Bronchial epithelial cell (primary cell): ENCODE measurements at regions not wholly inside any gene's neighbourhood (a gene's known extent, or its start where the extent isn't known, plus 50 kb on each side); places are given as distances from the start of the nearest gene placed in this dataset.

Experiments used
- DNase-seq: peaks from one replicate; pipeline ENCODE4 v3.0.0-alpha.2; 2010; ENCODE audit warnings: low read depth
- FAIRE-seq: peaks from 2 replicates; lab custom pipeline; 2011; peaks lifted over from hg19 to GRCh38; lab: Jason Lieb, UNC
- H3K27me3 ChIP-seq: 2 replicates; pipeline ENCODE4 v1.5.1; 2011; ENCODE audit warnings: low read length; ENCODE audit not compliant: control insufficient read depth, insufficient read depth
- H3K36me3 ChIP-seq: 2 replicates; pipeline ENCODE4 v1.5.1; 2011; ENCODE audit warnings: low read length; ENCODE audit not compliant: control insufficient read depth, insufficient read depth
- H3K4me3 ChIP-seq: 2 replicates; pipeline ENCODE4 v1.5.1; 2011; ENCODE audit warnings: mild to moderate bottlenecking, low read depth, low read length, control low read depth
- TF ChIP-seq, protein P1 (sequence below): IDR thresholded peaks from 2 replicates; pipeline ENCODE4 v1.5.1; 2011; ENCODE audit warnings: mild to moderate bottlenecking, moderate library complexity, low read length, control low read depth, inconsistent platforms; ENCODE audit not compliant: insufficient read depth, severe bottlenecking

DNA sequence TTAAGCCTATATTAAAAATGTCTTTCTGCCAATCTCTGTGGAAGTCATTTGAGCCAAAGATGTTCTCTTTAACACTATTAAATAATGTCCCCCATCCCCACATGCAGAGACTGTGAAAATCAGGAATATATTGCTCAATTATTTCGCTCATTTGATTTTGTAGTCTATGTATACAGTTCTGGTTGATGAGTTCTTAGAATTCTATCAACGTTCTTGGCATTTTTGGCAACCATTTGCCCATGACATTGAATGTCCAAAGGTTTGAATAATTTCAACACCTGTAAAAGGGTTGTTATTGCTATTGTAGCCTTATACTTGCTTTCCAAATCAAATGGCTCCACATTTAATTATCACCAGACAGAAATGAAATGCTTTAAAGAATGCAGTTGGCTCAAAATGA is 536.1 kb downstream of the CAAP1 start:
- no peaks in the 10 kb centered on the region for H3K27me3 ChIP-seq
- no peak overlapping the region for H3K4me3 ChIP-seq
- H3K36me3 ChIP-seq: no peaks in the 10 kb centered on the region
- DNase-seq (no peak), FAIRE-seq (no peak)
- TF ChIP-seq, protein P1, sequence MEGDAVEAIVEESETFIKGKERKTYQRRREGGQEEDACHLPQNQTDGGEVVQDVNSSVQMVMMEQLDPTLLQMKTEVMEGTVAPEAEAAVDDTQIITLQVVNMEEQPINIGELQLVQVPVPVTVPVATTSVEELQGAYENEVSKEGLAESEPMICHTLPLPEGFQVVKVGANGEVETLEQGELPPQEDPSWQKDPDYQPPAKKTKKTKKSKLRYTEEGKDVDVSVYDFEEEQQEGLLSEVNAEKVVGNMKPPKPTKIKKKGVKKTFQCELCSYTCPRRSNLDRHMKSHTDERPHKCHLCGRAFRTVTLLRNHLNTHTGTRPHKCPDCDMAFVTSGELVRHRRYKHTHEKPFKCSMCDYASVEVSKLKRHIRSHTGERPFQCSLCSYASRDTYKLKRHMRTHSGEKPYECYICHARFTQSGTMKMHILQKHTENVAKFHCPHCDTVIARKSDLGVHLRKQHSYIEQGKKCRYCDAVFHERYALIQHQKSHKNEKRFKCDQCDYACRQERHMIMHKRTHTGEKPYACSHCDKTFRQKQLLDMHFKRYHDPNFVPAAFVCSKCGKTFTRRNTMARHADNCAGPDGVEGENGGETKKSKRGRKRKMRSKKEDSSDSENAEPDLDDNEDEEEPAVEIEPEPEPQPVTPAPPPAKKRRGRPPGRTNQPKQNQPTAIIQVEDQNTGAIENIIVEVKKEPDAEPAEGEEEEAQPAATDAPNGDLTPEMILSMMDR: no peak

DNA sequence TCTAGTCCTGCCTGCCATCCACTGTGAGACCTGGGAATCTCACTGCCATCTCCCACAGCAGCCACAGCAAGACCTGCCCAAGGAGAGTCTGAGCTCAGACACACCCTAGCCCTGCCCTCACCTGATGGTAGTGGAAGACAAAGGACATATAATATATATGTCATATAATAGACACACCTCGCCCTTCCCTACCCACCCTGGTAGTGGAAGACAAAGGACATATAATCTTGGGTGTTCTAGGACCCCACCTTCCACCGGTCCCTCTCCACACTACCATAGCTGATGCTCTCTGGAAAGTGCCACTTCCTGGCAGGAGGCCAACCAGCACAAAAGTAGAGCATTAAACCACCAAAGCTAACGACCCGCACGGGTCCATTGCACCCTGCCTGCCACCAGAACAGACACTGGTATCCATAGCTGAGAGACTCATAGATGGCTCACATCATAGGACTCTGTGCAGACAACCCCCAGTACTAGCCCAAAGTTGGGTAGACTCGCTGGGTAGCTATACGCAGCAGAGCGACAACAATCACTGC is 545.6 kb downstream of the CAAP1 start:
- Histone ChIP-seq H3K4me3 (no peak overlapping the region), H3K27me3 (no peaks in the 10 kb centered on the region), H3K36me3 (no peaks in the 10 kb centered on the region)
- DNase-seq (no peak), FAIRE-seq (no peak)
- TF ChIP-seq, protein P1: no peak

DNA sequence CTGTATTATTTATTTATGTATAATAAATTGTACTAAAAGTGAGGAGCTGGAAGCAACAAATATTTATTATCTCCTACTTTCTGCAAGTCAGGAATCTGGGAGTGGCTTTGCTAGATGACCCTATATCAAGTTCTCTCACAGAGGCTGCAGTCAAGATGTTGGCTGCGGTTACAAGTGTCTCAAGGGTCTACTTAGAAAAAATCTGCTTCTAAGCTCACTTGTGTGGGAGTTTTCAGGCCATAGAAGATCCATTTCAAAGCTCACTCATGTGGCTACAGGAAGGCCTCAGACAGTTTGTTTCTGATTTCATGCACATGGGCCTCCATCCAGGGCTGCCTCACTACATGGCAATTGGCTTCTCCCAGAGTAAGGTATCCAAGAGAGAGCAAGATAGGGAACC is 551.1 kb downstream of the CAAP1 start:
- Histone ChIP-seq H3K4me3 (no peak overlapping the region), H3K36me3 (no peaks in the 10 kb centered on the region), H3K27me3 (no peaks in the 10 kb centered on the region)
- no peak for FAIRE-seq
- DNase-seq: no peak
- TF ChIP-seq, protein P1: no peak

DNA sequence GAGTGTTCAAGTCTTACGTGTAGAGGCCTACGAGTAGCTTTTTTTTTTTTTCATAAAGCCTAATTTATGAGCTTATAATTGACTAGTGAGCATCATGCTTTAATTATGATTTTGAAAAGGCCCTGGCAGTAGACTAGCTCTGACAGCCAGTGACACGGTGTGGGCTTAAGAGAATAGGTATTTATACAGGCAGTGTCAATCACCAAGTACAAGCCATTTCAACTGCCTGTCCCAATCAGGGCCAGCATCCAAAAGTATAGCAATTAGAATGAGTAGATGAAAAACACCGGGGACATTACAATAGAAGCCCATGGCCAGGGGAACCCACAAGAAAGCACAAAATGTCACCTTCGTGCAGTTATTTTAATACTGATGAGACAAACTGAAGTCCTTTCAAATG is 552.8 kb downstream of the CAAP1 start:
- DNase-seq: no peak
- Histone ChIP-seq H3K4me3 (no peak overlapping the region), H3K36me3 (no peaks in the 10 kb centered on the region), H3K27me3 (no peaks in the 10 kb centered on the region)
- no peak for FAIRE-seq
- TF ChIP-seq, protein P1: no peak

DNA sequence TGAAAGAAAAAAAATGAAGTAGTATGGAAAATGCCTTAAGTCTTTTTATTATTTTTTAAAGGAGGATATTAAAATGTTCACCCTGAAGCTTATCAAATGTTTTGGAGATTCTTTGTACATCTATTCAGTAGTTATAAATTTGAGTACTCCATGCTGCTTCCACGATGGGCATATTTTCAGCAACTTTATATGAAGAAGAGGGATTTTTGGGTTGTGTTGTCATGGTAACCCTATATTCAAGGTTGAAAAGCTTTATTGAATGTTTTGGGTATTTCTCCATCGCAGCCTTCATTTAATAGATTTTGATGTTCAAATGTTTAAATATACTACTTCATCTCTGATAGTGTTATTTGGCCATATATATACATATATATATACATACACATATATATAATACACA is 557.5 kb downstream of the CAAP1 start:
- DNase-seq: no peak
- no peaks in the 10 kb centered on the region for H3K27me3 ChIP-seq
- TF ChIP-seq, protein P1: no peak
- no peak overlapping the region for H3K4me3 ChIP-seq
- FAIRE-seq: no peak
- no peaks in the 10 kb centered on the region for H3K36me3 ChIP-seq

DNA sequence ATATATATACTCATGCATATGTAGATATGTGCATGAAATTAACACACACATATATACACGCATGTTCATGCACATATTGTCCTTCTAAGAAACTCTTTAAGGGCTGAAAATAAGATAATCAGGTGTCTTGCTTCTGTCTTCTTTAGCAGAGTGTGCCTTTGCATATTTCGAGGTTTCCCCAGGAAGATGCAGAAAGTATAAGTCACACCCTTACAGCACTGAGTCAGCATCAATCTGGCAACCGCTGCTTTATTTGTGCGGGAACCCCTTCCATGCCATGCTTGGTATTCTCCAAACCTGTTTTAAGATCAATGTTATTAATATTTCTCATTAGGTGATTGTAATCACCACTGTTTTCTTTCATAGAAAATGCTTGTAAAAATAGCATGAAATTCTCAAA is 557.9 kb downstream of the CAAP1 start:
- FAIRE-seq: no peak
- Histone ChIP-seq H3K27me3 (no peaks in the 10 kb centered on the region), H3K36me3 (no peaks in the 10 kb centered on the region), H3K4me3 (no peak overlapping the region)
- no peak for DNase-seq
- TF ChIP-seq, protein P1: no peak
